Endothelial cell of umbilical vein (primary cell): ENCODE measurements at regions not wholly inside any gene's neighbourhood (a gene's known extent, or its start where the extent isn't known, plus 50 kb on each side); places are given as distances from the start of the nearest gene placed in this dataset.

Source experiments
- BruUV-seq: library from RNA; stranded (reverse); fragments of 400-500 nt; replicated peaks from 2 replicates; lab custom pipeline; 2021; lab: Mats Ljungman, UMichigan
- CTCF ChIA-PET: fragments of 300-600, 350-600 bp; sonication (Branson Sonifier 250); formaldehyde crosslinking; loops from one replicate; lab custom pipeline; 2021; ENCODE audit warnings: antibody characterized with exemption, inconsistent platforms; lab: Charles Lee
- POLR2A ChIA-PET: fragments of 300-600, 350-600 bp; sonication (Branson Sonifier 250); formaldehyde crosslinking; loops from one replicate; lab custom pipeline; 2021; ENCODE audit warnings: antibody characterized with exemption, inconsistent platforms; lab: Charles Lee
- DNase-seq: peaks from one replicate; pipeline ENCODE4 v3.0.0-alpha.2; 2011; ENCODE audit warnings: low read depth, low spot score
- FAIRE-seq: peaks from 2 replicates; lab custom pipeline; 2011; peaks lifted over from hg19 to GRCh38; lab: Jason Lieb, UNC
- H2AFZ ChIP-seq: 2 replicates; pipeline ENCODE4 v1.6.0; 2012; ENCODE audit warnings: low read depth, low read length, control low read depth, inconsistent platforms
- H3K27ac ChIP-seq: 2 replicates; pipeline ENCODE4 v1.5.1; 2011; ENCODE audit warnings: low read depth, mild to moderate bottlenecking, control low read depth, low read length, moderate library complexity; ENCODE audit not compliant: insufficient read depth
- H3K27me3 ChIP-seq, 2 experiments: 2 replicates each; pipeline versions ENCODE4 v1.6.0 to v1.6.1; 2011; ENCODE audit warnings: low read length in 2 of 2, mixed read lengths in 1 of 2; ENCODE audit not compliant: control insufficient read depth in 2 of 2, insufficient read depth in 2 of 2
- H3K36me3 ChIP-seq, 2 experiments: 2 replicates in 1 of 2; 3 replicates in 1 of 2; pipeline ENCODE4 v1.5.1; 2011; ENCODE audit warnings: low read length in 2 of 2, mild to moderate bottlenecking in 1 of 2, moderate library complexity in 1 of 2; ENCODE audit not compliant: control insufficient read depth in 2 of 2, insufficient read depth in 2 of 2; ENCODE audit errors: extremely low read depth in 1 of 2
- H3K4me1 ChIP-seq: 3 replicates; pipeline ENCODE4 v1.5.1; 2011; ENCODE audit warnings: mild to moderate bottlenecking, low read length; ENCODE audit not compliant: control insufficient read depth, insufficient read depth; ENCODE audit errors: extremely low read depth
- H3K4me2 ChIP-seq: 2 replicates; pipeline ENCODE4 v1.6.1; 2011; ENCODE audit warnings: low read length, control low read depth, mixed read lengths; ENCODE audit not compliant: insufficient read depth
- H3K4me3 ChIP-seq, 3 experiments: fragments of 200-600 bp in 1 of 3; sonication (generic), shearing (Covaris generic) in 1 of 3; replicated peaks in 1 of 3; 2 replicates each; pipeline ENCODE4 v1.5.1; 2011 to 2016; ENCODE audit warnings: control low read depth in 3 of 3, low read length in 3 of 3, mild to moderate bottlenecking in 2 of 3, inconsistent platforms in 1 of 3, low read depth in 1 of 3, moderate library complexity in 1 of 3; ENCODE audit not compliant: insufficient read depth in 1 of 3
- H3K79me2 ChIP-seq: 2 replicates; pipeline ENCODE4 v1.6.0; 2012; ENCODE audit warnings: low read length, inconsistent platforms; ENCODE audit not compliant: control insufficient read depth, insufficient read depth
- H3K9ac ChIP-seq: replicated peaks from 2 replicates; pipeline ENCODE3; 2011; ENCODE audit warnings: low read length, control low read depth; ENCODE audit not compliant: insufficient read depth; ENCODE audit errors: extremely low read depth
- H3K9me1 ChIP-seq: replicated peaks from 3 replicates; pipeline ENCODE4 v1.6.0; 2011; ENCODE audit warnings: mild to moderate bottlenecking, low read length; ENCODE audit not compliant: control insufficient read depth, insufficient read depth; ENCODE audit errors: extremely low read depth
- H3K9me3 ChIP-seq: replicated peaks from 2 replicates; pipeline ENCODE4 v1.5.1; 2012; ENCODE audit warnings: low read length, inconsistent platforms; ENCODE audit not compliant: control insufficient read depth, insufficient read depth
- H4K20me1 ChIP-seq: replicated peaks from 2 replicates; pipeline ENCODE3; 2011; ENCODE audit warnings: mild to moderate bottlenecking, low read length; ENCODE audit not compliant: control insufficient read depth, insufficient read depth; ENCODE audit errors: extremely low read depth
- EZH2 ChIP-seq: IDR thresholded peaks from 2 replicates; pipeline ENCODE4 v1.6.1; 2012; ENCODE audit warnings: borderline replicate concordance, low read depth, mild to moderate bottlenecking, moderate library complexity, low read length, inconsistent platforms; ENCODE audit not compliant: severe bottlenecking
- FOS ChIP-seq: IDR thresholded peaks from 2 replicates; pipeline ENCODE4 v1.6.1; 2011; ENCODE audit warnings: mild to moderate bottlenecking, low read length, moderate library complexity, borderline replicate concordance; ENCODE audit not compliant: insufficient read depth
- GATA2 ChIP-seq: IDR thresholded peaks from 2 replicates; pipeline ENCODE4 v1.7.0; 2011; ENCODE audit warnings: low read depth, mild to moderate bottlenecking, moderate library complexity, mixed read lengths, low read length; ENCODE audit not compliant: insufficient read length, insufficient read depth
- JUN ChIP-seq: IDR thresholded peaks from 2 replicates; pipeline ENCODE4 v1.6.1; 2011; ENCODE audit warnings: borderline replicate concordance, low read depth; ENCODE audit not compliant: insufficient read length, insufficient read depth
- MYC ChIP-seq: IDR thresholded peaks from one replicate; pipeline ENCODE4 v1.6.1; 2011; ENCODE audit warnings: mild to moderate bottlenecking, low read depth, low read length
- POLR2A ChIP-seq: IDR thresholded peaks from 2 replicates; pipeline ENCODE4 v1.6.1; 2012; ENCODE audit warnings: low read depth, mild to moderate bottlenecking, control low read depth, low read length
- POLR2AphosphoS5 ChIP-seq: IDR thresholded peaks from 2 replicates; pipeline ENCODE4 v1.6.1; 2012; ENCODE audit warnings: low read depth, mild to moderate bottlenecking, control low read depth, low read length, moderate library complexity; ENCODE audit not compliant: insufficient read depth
- dilution Hi-C: fragments of 300-500 bp; cut with MboI; formaldehyde crosslinking; loops from one replicate; pipeline ENCODE4 v1.15.0; 2019; ENCODE audit warnings: low sequenced_read_pairs; ENCODE audit not compliant: extremely low pct_ligation_motif_present
- intact Hi-C: fragments of 100-400 bp; cut with micrococcal nuclease; formaldehyde crosslinking; loops from one replicate; pipeline ENCODE4 v1.10.0; 2022
- TF ChIP-seq, protein P1 (sequence below), 2 donors: IDR thresholded peaks; 1 replicate in 1 of 2; 2 replicates in 1 of 2; pipeline ENCODE4 v1.5.1; 2011; ENCODE audit warnings: low read length in 2 of 2, mild to moderate bottlenecking in 2 of 2, moderate library complexity in 2 of 2, control low read depth in 1 of 2, inconsistent platforms in 1 of 2, low read depth in 1 of 2; ENCODE audit not compliant: insufficient read depth in 1 of 2; ENCODE audit errors: extremely low read depth in 1 of 2
- TF ChIP-seq, protein P2 (sequence below): IDR thresholded peaks from 2 replicates; pipeline ENCODE4 v1.6.1; 2011; ENCODE audit not compliant: insufficient read depth, insufficient read length

DNA sequence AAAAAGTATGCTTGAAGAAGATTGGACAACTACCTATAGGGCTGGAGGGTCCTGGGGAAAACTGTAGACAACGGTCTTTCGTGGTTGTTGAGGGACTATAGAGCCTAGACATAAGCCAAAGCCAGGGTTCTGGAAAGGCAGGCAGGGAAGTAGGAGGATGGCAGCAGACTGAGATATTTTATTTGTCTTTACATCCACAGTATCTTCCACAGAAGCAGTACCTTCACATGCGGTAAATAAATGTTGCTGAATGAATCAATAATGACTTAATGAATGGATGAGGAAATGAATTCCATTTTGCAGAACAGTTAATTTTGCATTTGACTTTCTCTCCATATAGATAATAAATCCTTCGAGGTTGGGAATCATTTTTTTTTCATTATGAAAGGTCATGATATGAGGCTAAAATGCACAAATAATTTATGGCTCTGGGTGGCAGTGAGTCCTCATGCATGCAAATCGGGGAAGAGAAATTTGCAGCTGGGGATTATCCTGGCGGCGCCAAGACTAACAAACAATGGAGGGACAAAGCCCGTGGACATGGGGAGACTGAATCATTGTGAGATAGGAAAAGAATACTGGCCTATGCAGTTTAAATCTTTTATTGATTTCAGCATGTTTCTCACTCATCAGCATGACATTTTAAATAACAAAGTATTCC, 102.0 kb downstream of the ERCC5 start:
- POLR2A ChIA-PET, result no interaction called here
- CTCF ChIA-PET, result no interaction called here
- intact Hi-C loops (no loop called here), dilution Hi-C loops (no loop called here)
- Histone ChIP-seq H3K9ac (no peak overlapping the region), H3K4me2 (no peak overlapping the region), H4K20me1 (no peaks in the 10 kb centered on the region), H3K27me3 (no peaks in the 10 kb centered on the region), H2AFZ (no peak overlapping the region), H3K79me2 (no peaks in the 10 kb centered on the region), H3K4me3 (no peak overlapping the region), H3K4me1 (no peaks in the 10 kb centered on the region), H3K27ac (no peak overlapping the region), H3K9me3 (no peaks in the 10 kb centered on the region), H3K36me3 (no peaks in the 10 kb centered on the region), H3K9me1 (no peaks in the 10 kb centered on the region)
- TF ChIP-seq POLR2A (no peak), FOS (no peak), JUN (no peak), POLR2AphosphoS5 (no peak), MYC (no peak), EZH2 (no peak), GATA2 (no peak)
- TF ChIP-seq, protein P1, sequence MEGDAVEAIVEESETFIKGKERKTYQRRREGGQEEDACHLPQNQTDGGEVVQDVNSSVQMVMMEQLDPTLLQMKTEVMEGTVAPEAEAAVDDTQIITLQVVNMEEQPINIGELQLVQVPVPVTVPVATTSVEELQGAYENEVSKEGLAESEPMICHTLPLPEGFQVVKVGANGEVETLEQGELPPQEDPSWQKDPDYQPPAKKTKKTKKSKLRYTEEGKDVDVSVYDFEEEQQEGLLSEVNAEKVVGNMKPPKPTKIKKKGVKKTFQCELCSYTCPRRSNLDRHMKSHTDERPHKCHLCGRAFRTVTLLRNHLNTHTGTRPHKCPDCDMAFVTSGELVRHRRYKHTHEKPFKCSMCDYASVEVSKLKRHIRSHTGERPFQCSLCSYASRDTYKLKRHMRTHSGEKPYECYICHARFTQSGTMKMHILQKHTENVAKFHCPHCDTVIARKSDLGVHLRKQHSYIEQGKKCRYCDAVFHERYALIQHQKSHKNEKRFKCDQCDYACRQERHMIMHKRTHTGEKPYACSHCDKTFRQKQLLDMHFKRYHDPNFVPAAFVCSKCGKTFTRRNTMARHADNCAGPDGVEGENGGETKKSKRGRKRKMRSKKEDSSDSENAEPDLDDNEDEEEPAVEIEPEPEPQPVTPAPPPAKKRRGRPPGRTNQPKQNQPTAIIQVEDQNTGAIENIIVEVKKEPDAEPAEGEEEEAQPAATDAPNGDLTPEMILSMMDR (IDR thresholded peaks at IDR 0.05; ENCODE audit: extremely low read depth in 1 of 2, insufficient read depth in 1 of 2, low read depth in 1 of 2, low read length in 2 of 2), result no peak
- TF ChIP-seq, protein P2, sequence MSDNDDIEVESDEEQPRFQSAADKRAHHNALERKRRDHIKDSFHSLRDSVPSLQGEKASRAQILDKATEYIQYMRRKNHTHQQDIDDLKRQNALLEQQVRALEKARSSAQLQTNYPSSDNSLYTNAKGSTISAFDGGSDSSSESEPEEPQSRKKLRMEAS, result no peak
- FAIRE-seq (no peak), DNase-seq (no peak)
- BruUV-seq, result no TSS peak
